SU-DHL-6 (cell line): ENCODE measurements at regions not wholly inside any gene's neighbourhood (a gene's known extent, or its start where the extent isn't known, plus 50 kb on each side); places are given as distances from the start of the nearest gene placed in this dataset.

Experiments
- EZH2phosphoT487 ChIP-seq: fragments of 200-600 bp; sonication (generic), shearing (Covaris generic); conservative IDR thresholded peaks from 2 replicates; pipeline ENCODE4 v1.6.1; 2018; ENCODE audit warnings: mild to moderate bottlenecking, antibody characterized with exemption, low read length, moderate library complexity, mixed read lengths
- TF ChIP-seq, protein P1 (sequence below): fragments of 200-600 bp; sonication (generic); IDR thresholded peaks from one replicate; pipeline ENCODE4 v1.5.1; 2017; ENCODE audit warnings: antibody characterized with exemption, mild to moderate bottlenecking, low read length, moderate library complexity; ENCODE audit not compliant: insufficient read depth, poor library complexity, severe bottlenecking

DNA sequence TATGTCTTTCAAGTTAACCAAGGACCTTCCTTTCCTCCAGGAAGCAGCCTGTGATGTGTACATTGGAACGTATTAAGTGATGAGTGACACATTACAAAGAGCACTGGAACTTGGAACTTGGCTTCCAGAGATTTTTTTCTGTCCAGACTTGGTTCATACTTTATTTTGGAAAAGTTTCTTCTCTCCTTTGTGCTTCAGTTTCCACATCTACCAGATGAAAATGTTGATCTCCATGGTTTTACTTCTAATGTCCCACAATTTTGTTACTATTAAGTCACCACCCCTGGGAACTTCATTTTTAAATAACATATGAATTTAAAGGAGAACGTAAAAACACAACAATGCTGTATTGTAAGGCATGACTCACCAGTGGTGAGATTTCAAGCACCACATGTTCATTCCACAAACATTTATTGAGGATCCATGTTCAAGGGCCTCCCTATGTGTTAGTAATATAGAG lies 290.7 kb upstream of the LMCD1 start:
- TF ChIP-seq, protein P1, sequence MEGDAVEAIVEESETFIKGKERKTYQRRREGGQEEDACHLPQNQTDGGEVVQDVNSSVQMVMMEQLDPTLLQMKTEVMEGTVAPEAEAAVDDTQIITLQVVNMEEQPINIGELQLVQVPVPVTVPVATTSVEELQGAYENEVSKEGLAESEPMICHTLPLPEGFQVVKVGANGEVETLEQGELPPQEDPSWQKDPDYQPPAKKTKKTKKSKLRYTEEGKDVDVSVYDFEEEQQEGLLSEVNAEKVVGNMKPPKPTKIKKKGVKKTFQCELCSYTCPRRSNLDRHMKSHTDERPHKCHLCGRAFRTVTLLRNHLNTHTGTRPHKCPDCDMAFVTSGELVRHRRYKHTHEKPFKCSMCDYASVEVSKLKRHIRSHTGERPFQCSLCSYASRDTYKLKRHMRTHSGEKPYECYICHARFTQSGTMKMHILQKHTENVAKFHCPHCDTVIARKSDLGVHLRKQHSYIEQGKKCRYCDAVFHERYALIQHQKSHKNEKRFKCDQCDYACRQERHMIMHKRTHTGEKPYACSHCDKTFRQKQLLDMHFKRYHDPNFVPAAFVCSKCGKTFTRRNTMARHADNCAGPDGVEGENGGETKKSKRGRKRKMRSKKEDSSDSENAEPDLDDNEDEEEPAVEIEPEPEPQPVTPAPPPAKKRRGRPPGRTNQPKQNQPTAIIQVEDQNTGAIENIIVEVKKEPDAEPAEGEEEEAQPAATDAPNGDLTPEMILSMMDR: no peak
- TF ChIP-seq EZH2phosphoT487: no peak
